CD4-positive, alpha-beta memory T cell (primary cell): ENCODE measurements at regions not wholly inside any gene's neighbourhood (a gene's known extent, or its start where the extent isn't known, plus 50 kb on each side); places are given as distances from the start of the nearest gene placed in this dataset.

Experiments used
- CTCF ChIA-PET: fragments of 350-600 bp; sonication (Branson Sonifier 250); formaldehyde crosslinking; loops from one replicate; lab custom pipeline; 2021; ENCODE audit warnings: inconsistent platforms; ENCODE audit not compliant: partially characterized antibody; lab: Charles Lee
- POLR2A ChIA-PET: fragments of 350-600 bp; sonication (Branson Sonifier 250); formaldehyde crosslinking; loops from one replicate; lab custom pipeline; 2021; ENCODE audit not compliant: partially characterized antibody; lab: Charles Lee
- DNase-seq, 5 donors: peaks; one replicate each; pipeline versions ENCODE4 v3.0.0 to v3.0.0-alpha.2; 2020 to 2022; ENCODE audit warnings: mixed read lengths in 1 of 5
- H3K27ac ChIP-seq: one replicate; pipeline ENCODE4 v1.7.0; 2013; ENCODE audit warnings: low read depth, low read length
- H3K27me3 ChIP-seq: 2 replicates; pipeline ENCODE4 v1.7.0; 2013; ENCODE audit warnings: mild to moderate bottlenecking, low read length, moderate library complexity; ENCODE audit not compliant: insufficient read depth
- H3K36me3 ChIP-seq: 2 replicates; pipeline ENCODE4 v1.7.0; 2013; ENCODE audit warnings: mild to moderate bottlenecking, low read length, moderate library complexity; ENCODE audit not compliant: insufficient read depth
- H3K4me1 ChIP-seq: 2 replicates; pipeline ENCODE4 v1.7.0; 2013; ENCODE audit warnings: mild to moderate bottlenecking, low read length, moderate library complexity; ENCODE audit not compliant: insufficient read depth
- H3K4me3 ChIP-seq, 2 donors: one replicate each; pipeline ENCODE4 v1.7.0; 2013; ENCODE audit warnings: low read length in 2 of 2, mild to moderate bottlenecking in 1 of 2
- H3K9me3 ChIP-seq, 2 donors: one replicate each; pipeline ENCODE4 v1.7.0; 2013; ENCODE audit warnings: low read length in 2 of 2, control low read depth in 1 of 2; ENCODE audit not compliant: control insufficient read depth in 1 of 2
- H3K27ac Mint-ChIP-seq, 7 donors: one replicate each; pipeline ENCODE4 v1.8.0; 2020 to 2021; ENCODE audit warnings: mixed read lengths in 7 of 7, mild to moderate bottlenecking in 6 of 7, inconsistent platforms in 3 of 7, moderate library complexity in 3 of 7
- H3K27me3 Mint-ChIP-seq, 2 donors: one replicate each; pipeline ENCODE4 v1.8.0; 2020 to 2021; ENCODE audit warnings: mixed read lengths in 2 of 2
- H3K36me3 Mint-ChIP-seq, 2 donors: one replicate each; pipeline ENCODE4 v1.8.0; 2020 to 2021; ENCODE audit warnings: mixed read lengths in 2 of 2, inconsistent platforms in 1 of 2, mild to moderate bottlenecking in 1 of 2
- H3K4me1 Mint-ChIP-seq, 4 donors: one replicate each; pipeline ENCODE4 v1.8.0; 2020 to 2021; ENCODE audit warnings: mixed read lengths in 4 of 4, mild to moderate bottlenecking in 1 of 4
- H3K4me3 Mint-ChIP-seq, 8 donors: one replicate each; pipeline ENCODE4 v1.8.0; 2020 to 2021; ENCODE audit warnings: mixed read lengths in 8 of 8, mild to moderate bottlenecking in 7 of 8, moderate library complexity in 6 of 8, inconsistent platforms in 3 of 8
- H3K9me3 Mint-ChIP-seq, 8 donors: one replicate each; pipeline ENCODE4 v1.8.0; 2020 to 2021; ENCODE audit warnings: mixed read lengths in 8 of 8, mild to moderate bottlenecking in 5 of 8, inconsistent platforms in 3 of 8, moderate library complexity in 1 of 8
- intact Hi-C: fragments of 100-400 bp; cut with micrococcal nuclease; formaldehyde crosslinking; loops from one replicate; pipeline ENCODE4 v1.15.1; 2023

DNA sequence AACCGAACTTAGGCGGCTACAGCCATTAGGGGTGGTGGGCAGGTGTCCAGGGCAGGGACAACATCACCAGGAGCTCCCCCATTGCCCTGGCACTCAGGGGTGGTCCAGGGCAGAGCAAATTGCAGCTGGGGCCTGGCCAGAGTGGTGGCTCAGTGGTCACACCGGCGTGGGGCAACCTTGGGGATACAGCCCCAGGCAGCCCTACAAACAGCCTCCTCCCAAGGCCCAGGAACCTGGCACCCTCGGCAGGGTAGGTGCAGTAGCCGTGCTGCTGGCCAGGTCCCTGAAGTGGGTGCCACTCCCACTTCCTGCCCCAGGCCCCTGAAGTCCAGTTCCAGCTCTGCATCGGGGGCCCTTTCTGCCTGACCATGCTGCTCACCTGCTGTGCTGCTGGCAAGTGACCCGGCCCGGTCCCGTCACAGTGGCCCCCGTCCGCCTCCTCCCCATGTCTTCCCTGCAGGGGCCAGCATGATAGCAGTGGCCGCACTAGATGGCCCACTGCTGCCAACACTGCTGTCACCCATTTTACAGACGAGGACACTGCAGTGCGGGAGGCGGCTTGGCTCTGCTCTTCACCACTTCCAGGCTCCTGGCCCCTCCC lies 712.8 kb downstream of the MATN1 start:
- no peaks in the 10 kb centered on the region for H3K36me3 Mint-ChIP-seq
- no peaks in the 10 kb centered on the region for H3K4me1 ChIP-seq

DNA sequence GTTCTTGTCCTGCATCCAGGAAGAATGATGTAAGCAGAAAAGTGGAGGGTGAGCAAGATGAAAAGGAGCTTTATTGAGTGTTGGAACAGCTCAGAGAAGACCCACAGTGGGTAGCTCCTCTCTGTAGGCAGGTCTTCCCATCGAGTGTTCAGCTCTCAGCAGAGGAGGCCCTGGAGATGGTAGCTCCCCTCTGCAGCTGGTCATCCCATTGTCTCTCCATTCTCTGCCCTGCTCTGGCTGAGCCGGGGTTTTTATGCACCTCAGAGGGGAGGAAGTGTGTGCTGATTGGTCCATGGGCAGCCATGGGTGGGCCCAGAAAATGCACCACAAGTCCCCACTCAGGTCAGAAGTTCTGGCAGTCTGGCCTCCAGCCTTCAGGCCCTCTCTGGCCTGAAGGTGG lies 713.7 kb downstream of the MATN1 start:
- POLR2A ChIA-PET = no interaction called here
- Mint-ChIP-seq H3K27me3 (peaks cover 7 to 10% of the 10 kb centered on the region in 2 donors), H3K9me3 (no peaks in the 10 kb centered on the region), H3K36me3 (no peaks in the 10 kb centered on the region), H3K27ac (no peak overlapping the region), H3K4me3 (no peak overlapping the region), H3K4me1 (peaks cover 0 to 4% (median 1%) of the 10 kb centered on the region in 4 donors)
- H3K27me3 ChIP-seq = no peaks in the 10 kb centered on the region
- CTCF ChIA-PET = no interaction called here
- H3K36me3 ChIP-seq = no peaks in the 10 kb centered on the region
- H3K27ac ChIP-seq = no peak overlapping the region
- intact Hi-C loops = no loop called here
- no peak overlapping the region for H3K4me3 ChIP-seq
- no peak for DNase-seq
- H3K9me3 ChIP-seq = no peaks in the 10 kb centered on the region
- H3K4me1 ChIP-seq = no peaks in the 10 kb centered on the region

More for the DNA sequence above, 712.8 kb downstream of the MATN1 start:
- DNase-seq = no peak
- H3K27ac Mint-ChIP-seq = no peak overlapping the region
- ChIA-PET CTCF (no interaction called here), POLR2A (no interaction called here)
- no peak overlapping the region for H3K4me3 ChIP-seq
- intact Hi-C loops = no loop called here
- no peak overlapping the region for H3K4me3 Mint-ChIP-seq
- no peaks in the 10 kb centered on the region for H3K27me3 ChIP-seq
- H3K9me3 ChIP-seq = no peaks in the 10 kb centered on the region
- H3K36me3 ChIP-seq = no peaks in the 10 kb centered on the region
- H3K4me1 Mint-ChIP-seq = peaks cover 0 to 4% (median 1%) of the 10 kb centered on the region in 4 donors
- H3K27me3 Mint-ChIP-seq = peaks cover 5 to 10% of the 10 kb centered on the region in 2 donors
- H3K27ac ChIP-seq = no peak overlapping the region
- no peaks in the 10 kb centered on the region for H3K9me3 Mint-ChIP-seq

- H3K9me3 ChIP-seq = no peaks in the 10 kb centered on the region
- no peaks in the 10 kb centered on the region for H3K36me3 ChIP-seq
- ChIA-PET POLR2A (no interaction called here), CTCF (no interaction called here)
- no peak overlapping the region for H3K4me3 ChIP-seq
- intact Hi-C loops = no loop called here
- Mint-ChIP-seq H3K27ac (no peak overlapping the region), H3K4me3 (no peak overlapping the region), H3K27me3 (peaks cover 10 to 11% of the 10 kb centered on the region in 2 donors), H3K36me3 (no peaks in the 10 kb centered on the region), H3K9me3 (no peaks in the 10 kb centered on the region), H3K4me1 (peaks cover 0 to 4% (median 1%) of the 10 kb centered on the region in 4 donors)
- H3K27me3 ChIP-seq = no peaks in the 10 kb centered on the region
- no peaks in the 10 kb centered on the region for H3K4me1 ChIP-seq
- no peak for DNase-seq
- H3K27ac ChIP-seq = no peak overlapping the region
Observed at GRCh38 chr1:30008998-30009657, 714.3 kb downstream of the MATN1 start.

- Mint-ChIP-seq H3K4me3 (no peak overlapping the region), H3K9me3 (peaks cover 0 to 2% (median 0%) of the 10 kb centered on the region in 8 donors), H3K27ac (no peak overlapping the region), H3K4me1 (peaks cover 0 to 4% (median 1%) of the 10 kb centered on the region in 4 donors), H3K27me3 (peaks cover 10 to 14% of the 10 kb centered on the region in 2 donors), H3K36me3 (no peaks in the 10 kb centered on the region)
- intact Hi-C loops = no loop called here
- POLR2A ChIA-PET = no interaction called here
- H3K27ac ChIP-seq = no peak overlapping the region
- DNase-seq = no peak
- no peak overlapping the region for H3K4me3 ChIP-seq
- H3K27me3 ChIP-seq = no peaks in the 10 kb centered on the region
- H3K4me1 ChIP-seq = no peaks in the 10 kb centered on the region
- no peaks in the 10 kb centered on the region for H3K9me3 ChIP-seq
- CTCF ChIA-PET = no interaction called here
- no peaks in the 10 kb centered on the region for H3K36me3 ChIP-seq
Observed at GRCh38 chr1:30008372-30008997, 714.9 kb downstream of the MATN1 start.

- H3K4me3 Mint-ChIP-seq = no peak overlapping the region
- intact Hi-C loops = no loop called here
- Histone ChIP-seq H3K4me1 (no peaks in the 10 kb centered on the region), H3K27me3 (no peaks in the 10 kb centered on the region), H3K36me3 (no peaks in the 10 kb centered on the region), H3K9me3 (no peaks in the 10 kb centered on the region), H3K27ac (no peak overlapping the region), H3K4me3 (no peak overlapping the region)
- peaks cover 0 to 2% (median 0%) of the 10 kb centered on the region in 8 donors for H3K9me3 Mint-ChIP-seq
- no peaks in the 10 kb centered on the region for H3K36me3 Mint-ChIP-seq
- H3K27ac Mint-ChIP-seq = no peak overlapping the region
- POLR2A ChIA-PET = no interaction called here
- CTCF ChIA-PET = no interaction called here
- no peaks in the 10 kb centered on the region for H3K4me1 Mint-ChIP-seq
- peaks cover 7 to 17% of the 10 kb centered on the region in 2 donors for H3K27me3 Mint-ChIP-seq
- DNase-seq = no peak
Observed at GRCh38 chr1:30005972-30006619, 717.3 kb downstream of the MATN1 start.

GRCh38 chr1:30001732-30002039 lies 721.7 kb downstream of the MATN1 start:
- DNase-seq = no peak
- ChIA-PET CTCF (no interaction called here), POLR2A (no interaction called here)
- peaks cover 0 to 4% (median 0%) of the 10 kb centered on the region in 8 donors for H3K9me3 Mint-ChIP-seq
- no peaks in the 10 kb centered on the region for H3K36me3 Mint-ChIP-seq
- Histone ChIP-seq H3K36me3 (no peaks in the 10 kb centered on the region), H3K27me3 (no peaks in the 10 kb centered on the region), H3K27ac (no peak overlapping the region), H3K4me1 (no peaks in the 10 kb centered on the region), H3K9me3 (no peaks in the 10 kb centered on the region), H3K4me3 (no peak overlapping the region)
- no peak overlapping the region for H3K27ac Mint-ChIP-seq
- H3K4me1 Mint-ChIP-seq = no peaks in the 10 kb centered on the region
- peaks cover 0 to 15% of the 10 kb centered on the region in 2 donors for H3K27me3 Mint-ChIP-seq
- intact Hi-C loops = no loop called here
- no peak overlapping the region for H3K4me3 Mint-ChIP-seq

- no peak overlapping the region for H3K4me3 ChIP-seq
- Mint-ChIP-seq H3K36me3 (no peaks in the 10 kb centered on the region), H3K27me3 (peaks cover 0 to 15% of the 10 kb centered on the region in 2 donors), H3K27ac (no peak overlapping the region), H3K4me1 (no peaks in the 10 kb centered on the region), H3K9me3 (peaks cover 0 to 8% (median 3%) of the 10 kb centered on the region in 8 donors), H3K4me3 (no peak overlapping the region)
- DNase-seq = no peak
- H3K9me3 ChIP-seq = no peaks in the 10 kb centered on the region
- ChIA-PET CTCF (no interaction called here), POLR2A (no interaction called here)
- no peaks in the 10 kb centered on the region for H3K27me3 ChIP-seq
- intact Hi-C loops = no loop called here
- H3K27ac ChIP-seq = no peak overlapping the region
- no peaks in the 10 kb centered on the region for H3K4me1 ChIP-seq
- no peaks in the 10 kb centered on the region for H3K36me3 ChIP-seq
Observed at GRCh38 chr1:30001011-30001731, 722.2 kb downstream of the MATN1 start.
